ENCODE measurements at regions not wholly inside any gene's neighbourhood (a gene's known extent, or its start where the extent isn't known, plus 50 kb on each side); places are given as distances from the start of the nearest gene placed in this dataset.

DNA sequence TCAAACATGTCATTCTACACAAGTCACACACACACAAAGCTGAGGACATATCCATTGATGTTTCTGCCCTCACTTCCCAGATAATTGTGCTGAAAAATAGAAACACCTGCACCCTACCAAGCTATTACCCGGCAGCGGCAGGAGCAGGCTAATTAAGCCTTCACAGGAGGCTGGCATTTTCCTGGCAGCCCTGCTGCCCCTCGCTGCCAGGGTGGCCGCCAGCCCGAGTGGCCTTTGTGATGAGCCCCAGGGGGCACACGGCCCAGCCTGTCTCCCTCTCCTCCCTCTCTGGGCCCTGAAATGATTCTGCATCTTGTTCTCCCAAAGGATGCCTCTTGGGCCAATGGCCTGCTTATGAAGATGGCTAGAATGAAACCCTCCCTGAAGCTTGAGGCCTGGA, 76.2 kb upstream of the TP53I11 start:
- TF ChIP-seq CTCF (IDR thresholded peaks at IDR 0.05; ENCODE audit: low read depth, low read length) = no peak
- no peak overlapping the region for H3K4me3 ChIP-seq (replicated peaks in 1 of 2; ENCODE audit: low read depth in 2 of 2, low read length in 2 of 2)
- no peak for DNase-seq (ENCODE audit: low read depth in 2 of 2)

DNA sequence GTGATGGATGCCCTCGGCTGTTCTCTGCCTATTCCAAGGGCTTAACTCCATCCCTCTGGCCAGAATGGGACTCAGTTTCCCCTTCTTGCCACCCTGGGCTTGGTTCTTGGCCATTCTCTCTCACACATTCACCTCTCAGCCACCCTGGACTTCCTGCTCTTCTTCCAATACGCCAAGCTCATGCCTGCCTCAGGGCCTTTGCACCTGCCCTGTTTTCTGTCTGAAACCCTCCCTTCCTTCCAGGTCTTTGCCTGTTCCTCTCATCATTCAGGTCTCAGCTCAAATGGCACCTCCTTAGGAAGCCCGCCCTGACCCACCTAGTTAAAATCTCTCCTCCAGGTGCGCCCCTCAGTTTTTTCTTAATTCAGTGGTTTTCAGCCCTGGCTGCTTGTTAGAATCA, 76.6 kb upstream of the TP53I11 start:
- no peak for TF ChIP-seq CTCF (IDR thresholded peaks at IDR 0.05; ENCODE audit: low read depth, low read length)
- H3K4me3 ChIP-seq (replicated peaks in 1 of 2; ENCODE audit: low read depth in 2 of 2, low read length in 2 of 2) = no peak overlapping the region
- DNase-seq (ENCODE audit: low read depth in 2 of 2) = no peak

GRCh38 chr11:45028911-45029682, 78.4 kb upstream of the TP53I11 start:
- no peak for DNase-seq (ENCODE audit: low read depth in 2 of 2)
- H3K4me3 ChIP-seq (replicated peaks in 1 of 2; ENCODE audit: low read depth in 2 of 2, low read length in 2 of 2) = no peak overlapping the region
- TF ChIP-seq CTCF (IDR thresholded peaks at IDR 0.05; ENCODE audit: low read depth, low read length) = no peak

- no peak for DNase-seq (ENCODE audit: low read depth in 2 of 2)
- no peak overlapping the region for H3K4me3 ChIP-seq (replicated peaks in 1 of 2; ENCODE audit: low read depth in 2 of 2, low read length in 2 of 2)
- TF ChIP-seq CTCF (IDR thresholded peaks at IDR 0.05; ENCODE audit: low read depth, low read length) = no peak
Observed at GRCh38 chr11:45030778-45031177, 80.1 kb upstream of the TP53I11 start.

- DNase-seq (ENCODE audit: low read depth in 2 of 2) = no peak
- no peak overlapping the region for H3K4me3 ChIP-seq (replicated peaks in 1 of 2; ENCODE audit: low read depth in 2 of 2, low read length in 2 of 2)
- no peak for TF ChIP-seq CTCF (IDR thresholded peaks at IDR 0.05; ENCODE audit: low read depth, low read length)
Observed at GRCh38 chr11:45031912-45032519, 81.3 kb upstream of the TP53I11 start.

DNA sequence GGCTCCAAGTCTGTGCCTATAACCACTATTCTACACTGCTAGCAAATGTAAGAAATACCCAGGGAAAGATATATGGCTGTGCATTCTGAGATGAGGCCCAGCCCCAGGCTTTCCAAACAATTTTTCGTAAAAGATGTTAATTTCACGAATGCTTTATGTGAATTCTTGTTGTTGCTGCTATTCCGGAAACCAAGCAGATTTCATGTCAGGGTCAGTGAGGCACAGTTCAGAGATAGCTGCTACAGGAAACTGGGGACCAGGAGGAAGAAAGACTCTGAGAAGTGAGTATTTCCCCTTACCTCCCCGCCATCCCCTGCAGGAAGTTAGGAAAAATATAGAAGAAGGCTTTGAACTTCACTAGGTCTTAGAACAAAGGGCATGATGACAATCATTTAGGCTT, 84.7 kb upstream of the TP53I11 start:
- H3K4me3 ChIP-seq (replicated peaks in 1 of 2; ENCODE audit: low read depth in 2 of 2, low read length in 2 of 2) = no peak overlapping the region
- no peak for TF ChIP-seq CTCF (IDR thresholded peaks at IDR 0.05; ENCODE audit: low read depth, low read length)
- no peak for DNase-seq (ENCODE audit: low read depth in 2 of 2)

Data from cardiac fibroblast (primary cell).